ENCODE measurements at regions not wholly inside any gene's neighbourhood (a gene's known extent, or its start where the extent isn't known, plus 50 kb on each side); places are given as distances from the start of the nearest gene placed in this dataset.
A peak's percentile ranks its signal among the peaks of the same experiment; 100 is the strongest.

- H3K27ac ChIP-seq (ENCODE audit: low read length), result no peak overlapping the region
- no peak for DNase-seq
- no peaks in the 10 kb centered on the region for H4K20me1 ChIP-seq (ENCODE audit: insufficient read depth, low read depth, low read length)
Measured at GRCh38 chr10:21055339-21056135, 158.4 kb upstream of the NEBL start.

GRCh38 chr10:21053953-21054690 is 157.0 kb upstream of the NEBL start:
- Histone ChIP-seq H3K9ac (ENCODE audit: low read length) (no peak overlapping the region), H3K9me3 (ENCODE audit: low read length) (no peaks in the 10 kb centered on the region), H3K4me2 (ENCODE audit: low read depth, low read length, poor library complexity, severe bottlenecking) (no peak overlapping the region), H2AFZ (ENCODE audit: low read length) (no peak overlapping the region), H3K9me2 (replicated peaks; ENCODE audit: insufficient read depth, low read length) (no peaks in the 10 kb centered on the region), H3K4me1 (ENCODE audit: low read length) (no peaks in the 10 kb centered on the region), H3K79me2 (ENCODE audit: low read length) (no peaks in the 10 kb centered on the region), H3K36me3 (ENCODE audit: insufficient read depth, low read length) (no peaks in the 10 kb centered on the region), H4K20me1 (ENCODE audit: insufficient read depth, low read depth, low read length) (no peaks in the 10 kb centered on the region), H3K27me3 (ENCODE audit: low read length) (peaks cover 2% of the 10 kb centered on the region; the same call in 1 of the 2 replicates), H3K4me3 (ENCODE audit: low read length) (no peak overlapping the region), H3K27ac (ENCODE audit: low read length) (no peak overlapping the region)
- peak; percentile 21 for DNase-seq

More at GRCh38 chr10:21055339-21056135, 158.4 kb upstream of the NEBL start:
- H3K4me3 ChIP-seq (ENCODE audit: low read length), result no peak overlapping the region
- no peaks in the 10 kb centered on the region for H3K36me3 ChIP-seq (ENCODE audit: insufficient read depth, low read length)
- no peak overlapping the region for H2AFZ ChIP-seq (ENCODE audit: low read length)
- no peaks in the 10 kb centered on the region for H3K9me2 ChIP-seq (replicated peaks; ENCODE audit: insufficient read depth, low read length)
- H3K9ac ChIP-seq (ENCODE audit: low read length), result no peak overlapping the region
- no peaks in the 10 kb centered on the region for H3K79me2 ChIP-seq (ENCODE audit: low read length)
- H3K4me2 ChIP-seq (ENCODE audit: low read depth, low read length, poor library complexity, severe bottlenecking), result no peak overlapping the region
- H3K4me1 ChIP-seq (ENCODE audit: low read length), result no peaks in the 10 kb centered on the region
- H3K27me3 ChIP-seq (ENCODE audit: low read length), result peaks cover 2% of the 10 kb centered on the region; the same call in 1 of the 2 replicates
- no peaks in the 10 kb centered on the region for H3K9me3 ChIP-seq (ENCODE audit: low read length)

GRCh38 chr10:21052709-21053104 is 155.6 kb upstream of the NEBL start:
- Histone ChIP-seq H3K9me2 (replicated peaks; ENCODE audit: insufficient read depth, low read length) (no peaks in the 10 kb centered on the region), H3K4me2 (ENCODE audit: low read depth, low read length, poor library complexity, severe bottlenecking) (no peak overlapping the region), H4K20me1 (ENCODE audit: insufficient read depth, low read depth, low read length) (no peaks in the 10 kb centered on the region), H3K27ac (ENCODE audit: low read length) (no peak overlapping the region), H3K36me3 (ENCODE audit: insufficient read depth, low read length) (no peaks in the 10 kb centered on the region), H3K9me3 (ENCODE audit: low read length) (no peaks in the 10 kb centered on the region), H3K27me3 (ENCODE audit: low read length) (no peaks in the 10 kb centered on the region), H3K79me2 (ENCODE audit: low read length) (no peaks in the 10 kb centered on the region), H3K9ac (ENCODE audit: low read length) (no peak overlapping the region), H3K4me3 (ENCODE audit: low read length) (no peak overlapping the region), H2AFZ (ENCODE audit: low read length) (no peak overlapping the region), H3K4me1 (ENCODE audit: low read length) (no peaks in the 10 kb centered on the region)
- peak; percentile 26 for DNase-seq

- Histone ChIP-seq H3K4me3 (ENCODE audit: low read length) (no peak overlapping the region), H3K36me3 (ENCODE audit: insufficient read depth, low read length) (no peaks in the 10 kb centered on the region), H3K9me3 (ENCODE audit: low read length) (no peaks in the 10 kb centered on the region), H3K27ac (ENCODE audit: low read length) (no peak overlapping the region), H2AFZ (ENCODE audit: low read length) (no peak overlapping the region), H3K79me2 (ENCODE audit: low read length) (no peaks in the 10 kb centered on the region), H3K9ac (ENCODE audit: low read length) (no peak overlapping the region), H3K27me3 (ENCODE audit: low read length) (no peaks in the 10 kb centered on the region), H3K4me1 (ENCODE audit: low read length) (no peaks in the 10 kb centered on the region), H4K20me1 (ENCODE audit: insufficient read depth, low read depth, low read length) (no peaks in the 10 kb centered on the region), H3K9me2 (replicated peaks; ENCODE audit: insufficient read depth, low read length) (no peaks in the 10 kb centered on the region), H3K4me2 (ENCODE audit: low read depth, low read length, poor library complexity, severe bottlenecking) (no peak overlapping the region)
- no peak for DNase-seq
Measured at GRCh38 chr10:21052072-21052708, 155.1 kb upstream of the NEBL start.

GRCh38 chr10:21049482-21049881 is 152.4 kb upstream of the NEBL start:
- Histone ChIP-seq H4K20me1 (ENCODE audit: insufficient read depth, low read depth, low read length) (no peaks in the 10 kb centered on the region), H3K79me2 (ENCODE audit: low read length) (no peaks in the 10 kb centered on the region), H3K4me2 (ENCODE audit: low read depth, low read length, poor library complexity, severe bottlenecking) (no peak overlapping the region), H2AFZ (ENCODE audit: low read length) (no peak overlapping the region), H3K4me3 (ENCODE audit: low read length) (no peak overlapping the region), H3K9me3 (ENCODE audit: low read length) (no peaks in the 10 kb centered on the region), H3K36me3 (ENCODE audit: insufficient read depth, low read length) (no peaks in the 10 kb centered on the region), H3K27ac (ENCODE audit: low read length) (no peak overlapping the region), H3K4me1 (ENCODE audit: low read length) (no peaks in the 10 kb centered on the region), H3K9me2 (replicated peaks; ENCODE audit: insufficient read depth, low read length) (no peaks in the 10 kb centered on the region), H3K27me3 (ENCODE audit: low read length) (no peaks in the 10 kb centered on the region), H3K9ac (ENCODE audit: low read length) (no peak overlapping the region)
- peak; percentile 24 for DNase-seq

- no peak overlapping the region for H3K9ac ChIP-seq (ENCODE audit: low read length)
- H3K4me2 ChIP-seq (ENCODE audit: low read depth, low read length, poor library complexity, severe bottlenecking), result no peak overlapping the region
- no peaks in the 10 kb centered on the region for H3K79me2 ChIP-seq (ENCODE audit: low read length)
- no peak overlapping the region for H2AFZ ChIP-seq (ENCODE audit: low read length)
- no peak overlapping the region for H3K4me3 ChIP-seq (ENCODE audit: low read length)
- no peaks in the 10 kb centered on the region for H3K4me1 ChIP-seq (ENCODE audit: low read length)
- H3K9me3 ChIP-seq (ENCODE audit: low read length), result no peaks in the 10 kb centered on the region
- H3K36me3 ChIP-seq (ENCODE audit: insufficient read depth, low read length), result no peaks in the 10 kb centered on the region
- H3K9me2 ChIP-seq (replicated peaks; ENCODE audit: insufficient read depth, low read length), result no peaks in the 10 kb centered on the region
- H4K20me1 ChIP-seq (ENCODE audit: insufficient read depth, low read depth, low read length), result no peaks in the 10 kb centered on the region
- peak; percentile 34 for DNase-seq
- no peaks in the 10 kb centered on the region for H3K27me3 ChIP-seq (ENCODE audit: low read length)
- H3K27ac ChIP-seq (ENCODE audit: low read length), result no peak overlapping the region
Measured at GRCh38 chr10:21048068-21048467, 151.0 kb upstream of the NEBL start.

- Histone ChIP-seq H3K27me3 (ENCODE audit: low read length) (no peaks in the 10 kb centered on the region), H3K4me1 (ENCODE audit: low read length) (no peaks in the 10 kb centered on the region), H3K4me2 (ENCODE audit: low read depth, low read length, poor library complexity, severe bottlenecking) (no peak overlapping the region), H3K9me2 (replicated peaks; ENCODE audit: insufficient read depth, low read length) (no peaks in the 10 kb centered on the region), H3K9ac (ENCODE audit: low read length) (no peak overlapping the region), H3K27ac (ENCODE audit: low read length) (no peak overlapping the region), H3K36me3 (ENCODE audit: insufficient read depth, low read length) (no peaks in the 10 kb centered on the region), H4K20me1 (ENCODE audit: insufficient read depth, low read depth, low read length) (no peaks in the 10 kb centered on the region), H3K9me3 (ENCODE audit: low read length) (no peaks in the 10 kb centered on the region), H3K79me2 (ENCODE audit: low read length) (no peaks in the 10 kb centered on the region), H3K4me3 (ENCODE audit: low read length) (no peak overlapping the region), H2AFZ (ENCODE audit: low read length) (no peak overlapping the region)
- no peak for DNase-seq
Measured at GRCh38 chr10:21047511-21047910, 150.4 kb upstream of the NEBL start.

GRCh38 chr10:21047096-21047495 is 150.0 kb upstream of the NEBL start:
- H3K27ac ChIP-seq (ENCODE audit: low read length), result no peak overlapping the region
- H3K79me2 ChIP-seq (ENCODE audit: low read length), result no peaks in the 10 kb centered on the region
- H3K27me3 ChIP-seq (ENCODE audit: low read length), result no peaks in the 10 kb centered on the region
- no peak overlapping the region for H3K4me3 ChIP-seq (ENCODE audit: low read length)
- no peaks in the 10 kb centered on the region for H3K4me1 ChIP-seq (ENCODE audit: low read length)
- H4K20me1 ChIP-seq (ENCODE audit: insufficient read depth, low read depth, low read length), result no peaks in the 10 kb centered on the region
- no peak overlapping the region for H3K4me2 ChIP-seq (ENCODE audit: low read depth, low read length, poor library complexity, severe bottlenecking)
- no peak overlapping the region for H3K9ac ChIP-seq (ENCODE audit: low read length)
- no peaks in the 10 kb centered on the region for H3K9me2 ChIP-seq (replicated peaks; ENCODE audit: insufficient read depth, low read length)
- H3K36me3 ChIP-seq (ENCODE audit: insufficient read depth, low read length), result no peaks in the 10 kb centered on the region
- H3K9me3 ChIP-seq (ENCODE audit: low read length), result no peaks in the 10 kb centered on the region
- H2AFZ ChIP-seq (ENCODE audit: low read length), result no peak overlapping the region
- DNase-seq, result peak; percentile 22

All from Karpas-422 (cell line).